IMR-90 (cell line): ENCODE measurements at regions not wholly inside any gene's neighbourhood (a gene's known extent, or its start where the extent isn't known, plus 50 kb on each side); places are given as distances from the start of the nearest gene placed in this dataset.

ENCODE experiments used
- BHLHE40 ChIP-seq: fragments of 150-350 bp; IDR thresholded peaks from 2 replicates; pipeline ENCODE4 v1.6.1; 2016; ENCODE audit warnings: mild to moderate bottlenecking, low read depth, low read length
- CEBPB ChIP-seq: IDR thresholded peaks from 2 replicates; pipeline ENCODE4 v1.6.1; 2012; ENCODE audit warnings: low read depth, low read length, improper control_type of control experiment
- CHD1 ChIP-seq: IDR thresholded peaks from 2 replicates; pipeline ENCODE4 v1.6.1; 2012; ENCODE audit warnings: low read depth, low read length, improper control_type of control experiment
- CTCF ChIP-seq: conservative IDR thresholded peaks from 2 replicates; pipeline ENCODE4 v1.5.1; 2012; ENCODE audit warnings: mild to moderate bottlenecking, low read depth, low read length, improper control_type of control experiment
- MAFK ChIP-seq: IDR thresholded peaks from 2 replicates; pipeline ENCODE4 v1.6.1; 2012; ENCODE audit warnings: low read depth, low read length, improper control_type of control experiment
- MAZ ChIP-seq: IDR thresholded peaks from 2 replicates; pipeline ENCODE4 v1.6.1; 2012; ENCODE audit warnings: low read depth, mild to moderate bottlenecking, low read length, improper control_type of control experiment, moderate library complexity, borderline replicate concordance
- MXI1 ChIP-seq: IDR thresholded peaks from 2 replicates; pipeline ENCODE4 v1.6.1; 2012; ENCODE audit warnings: low read depth, mild to moderate bottlenecking, low read length, moderate library complexity, borderline replicate concordance
- NFE2L2 ChIP-seq: fragments of 150-350 bp; IDR thresholded peaks from 2 replicates; pipeline ENCODE4 v1.6.1; 2016; ENCODE audit warnings: low read depth, mild to moderate bottlenecking, low read length
- POLR2A ChIP-seq: IDR thresholded peaks from 2 replicates; pipeline ENCODE4 v1.6.1; 2012; ENCODE audit warnings: mild to moderate bottlenecking, low read depth, low read length
- RCOR1 ChIP-seq: IDR thresholded peaks from 2 replicates; pipeline ENCODE4 v1.6.1; 2012; ENCODE audit warnings: mild to moderate bottlenecking, low read length, improper control_type of control experiment; ENCODE audit not compliant: insufficient replicate concordance
- SMC3 ChIP-seq: fragments of 150-350 bp; IDR thresholded peaks from 2 replicates; pipeline ENCODE4 v1.6.1; 2016; ENCODE audit warnings: low read depth, mild to moderate bottlenecking, antibody characterized with exemption, low read length, moderate library complexity
- TF ChIP-seq, protein P1 (sequence below): fragments of 150-350 bp; IDR thresholded peaks from 2 replicates; pipeline ENCODE4 v1.6.1; 2016; ENCODE audit warnings: low read depth, mild to moderate bottlenecking, low read length, moderate library complexity, borderline replicate concordance

DNA sequence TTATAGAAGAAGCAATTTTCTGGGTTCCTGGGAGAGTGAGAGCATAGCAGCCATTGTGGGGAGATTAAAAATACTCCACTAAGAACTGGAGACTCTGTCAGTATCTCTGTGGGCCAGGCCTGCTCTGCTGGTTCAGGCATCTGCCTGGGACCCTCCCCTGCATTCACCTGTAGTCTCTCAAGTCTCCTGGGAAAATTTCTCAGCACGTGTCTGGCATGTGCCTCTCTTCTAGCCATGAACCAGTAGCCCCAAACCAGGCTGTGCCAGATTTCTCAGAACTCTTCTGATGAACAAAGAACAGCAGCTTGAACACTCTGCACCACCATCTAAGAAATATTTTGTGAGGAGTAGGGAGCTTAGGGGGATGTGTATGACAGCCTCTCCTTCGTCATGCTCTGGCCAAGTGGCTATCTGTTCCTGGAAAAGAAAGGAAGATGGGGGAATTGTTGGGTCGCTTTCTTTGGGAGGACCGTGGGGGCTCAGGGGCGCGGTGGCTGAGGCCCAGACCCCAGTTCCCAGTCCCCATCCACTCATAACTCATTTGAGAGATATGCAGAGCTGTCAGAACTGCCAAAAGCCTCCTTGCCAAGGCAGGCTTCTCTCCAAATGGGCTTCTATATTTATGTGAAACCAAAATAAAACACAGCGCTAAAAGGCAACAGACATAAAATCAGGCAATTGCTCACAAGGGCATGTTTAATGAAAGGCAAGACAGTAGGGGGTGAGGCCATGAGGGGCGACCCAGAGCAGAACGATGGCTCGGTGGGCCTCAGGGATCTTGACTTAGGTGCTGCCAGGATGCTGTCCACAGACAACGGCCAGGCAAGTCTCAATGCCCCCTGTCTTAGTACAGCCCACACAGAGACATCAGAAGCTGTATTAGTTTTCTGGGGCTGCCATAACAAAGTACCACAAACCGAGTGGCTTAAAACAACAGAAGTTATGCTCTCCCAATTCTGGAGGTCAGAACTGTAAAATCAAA is 114.7 kb upstream of the TNP1 start:
- no peak for TF ChIP-seq CTCF
- TF ChIP-seq POLR2A: no peak
- TF ChIP-seq SMC3: no peak
- no peak for TF ChIP-seq CHD1
- TF ChIP-seq MAZ: no peak
- TF ChIP-seq NFE2L2: no peak
- no peak for TF ChIP-seq CEBPB
- no peak for TF ChIP-seq MXI1
- TF ChIP-seq, protein P1, sequence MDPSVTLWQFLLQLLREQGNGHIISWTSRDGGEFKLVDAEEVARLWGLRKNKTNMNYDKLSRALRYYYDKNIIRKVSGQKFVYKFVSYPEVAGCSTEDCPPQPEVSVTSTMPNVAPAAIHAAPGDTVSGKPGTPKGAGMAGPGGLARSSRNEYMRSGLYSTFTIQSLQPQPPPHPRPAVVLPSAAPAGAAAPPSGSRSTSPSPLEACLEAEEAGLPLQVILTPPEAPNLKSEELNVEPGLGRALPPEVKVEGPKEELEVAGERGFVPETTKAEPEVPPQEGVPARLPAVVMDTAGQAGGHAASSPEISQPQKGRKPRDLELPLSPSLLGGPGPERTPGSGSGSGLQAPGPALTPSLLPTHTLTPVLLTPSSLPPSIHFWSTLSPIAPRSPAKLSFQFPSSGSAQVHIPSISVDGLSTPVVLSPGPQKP: no peak
- no peak for TF ChIP-seq MAFK
- no peak for TF ChIP-seq RCOR1
- no peak for TF ChIP-seq BHLHE40
